SK-N-SH treated with all-trans-retinoic acid at 6 μM for 48 hours (cell line): ENCODE measurements at regions not wholly inside any gene's neighbourhood (a gene's known extent, or its start where the extent isn't known, plus 50 kb on each side); places are given as distances from the start of the nearest gene placed in this dataset.

ENCODE experiments used
- ATAC-seq: fragments of 200-7000 bp; cut with Tn5 transposase; 3 replicates; pipeline ENCODE4 v1.9.1; 2020; ENCODE audit warnings: mild to moderate bottlenecking, moderate library complexity
- ARNTL ChIP-seq: fragments of 450-650 bp; formaldehyde crosslinking; IDR thresholded peaks from 2 replicates; pipeline ENCODE4 v1.5.0; 2020; ENCODE audit warnings: low read depth, mild to moderate bottlenecking, moderate library complexity, borderline replicate concordance
- BACH2 ChIP-seq: fragments of 250-450 bp; sonication (Bioruptor Pico); IDR thresholded peaks from 2 replicates; pipeline ENCODE4 v1.9.0; 2021; ENCODE audit warnings: mild to moderate bottlenecking, borderline replicate concordance
- CREB5 ChIP-seq: fragments of 250-450 bp; sonication (Bioruptor Pico); IDR thresholded peaks from 2 replicates; pipeline ENCODE4 v1.5.1; 2020; ENCODE audit warnings: low read depth, mild to moderate bottlenecking, moderate library complexity
- CSDC2 ChIP-seq: fragments of 250-450 bp; sonication (Bioruptor Pico); IDR thresholded peaks from 2 replicates; pipeline ENCODE4 v1.5.0; 2020; ENCODE audit warnings: mild to moderate bottlenecking, moderate library complexity
- CSRNP3 ChIP-seq: fragments of 250-450 bp; sonication (Bioruptor Pico); IDR thresholded peaks from 2 replicates; pipeline ENCODE4 v1.5.1; 2021; ENCODE audit warnings: mild to moderate bottlenecking, moderate library complexity
- ESRRG ChIP-seq: fragments of 250-450 bp; sonication (Bioruptor Pico); IDR thresholded peaks from 2 replicates; pipeline ENCODE4 v1.6.1; 2021; ENCODE audit warnings: mild to moderate bottlenecking
- GLIS3 ChIP-seq: fragments of 250-450 bp; sonication (Bioruptor Pico); IDR thresholded peaks from 2 replicates; pipeline ENCODE4 v1.5.0; 2020; ENCODE audit warnings: mild to moderate bottlenecking, moderate library complexity
- ISL1 ChIP-seq: fragments of 250-450 bp; sonication (Bioruptor Pico); IDR thresholded peaks from 2 replicates; pipeline ENCODE4 v2.1.2; 2022; ENCODE audit warnings: mild to moderate bottlenecking, moderate library complexity
- OSR1 ChIP-seq: fragments of 250-450 bp; sonication (Bioruptor Pico); IDR thresholded peaks from 2 replicates; pipeline ENCODE4 v1.8.0; 2022; ENCODE audit warnings: moderate library complexity, mild to moderate bottlenecking, inconsistent platforms
- PATZ1 ChIP-seq: fragments of 250-450 bp; sonication (Bioruptor Pico); IDR thresholded peaks from 2 replicates; pipeline ENCODE4 v1.8.0; 2020; ENCODE audit warnings: mild to moderate bottlenecking, moderate library complexity, borderline replicate concordance
- POU6F1 ChIP-seq: fragments of 250-450 bp; sonication (Bioruptor Pico); IDR thresholded peaks from 2 replicates; pipeline ENCODE4 v1.8.0; 2021; ENCODE audit warnings: low read depth, mild to moderate bottlenecking, moderate library complexity, borderline replicate concordance
- PPARA ChIP-seq: fragments of 250-450 bp; sonication (Bioruptor Pico); IDR thresholded peaks from 2 replicates; pipeline ENCODE4 v1.5.0; 2020; ENCODE audit warnings: mild to moderate bottlenecking, borderline replicate concordance
- RARB ChIP-seq: fragments of 250-450 bp; sonication (Bioruptor Pico); IDR thresholded peaks from 2 replicates; pipeline ENCODE4 v1.8.0; 2021; ENCODE audit warnings: mild to moderate bottlenecking, moderate library complexity
- SNAI2 ChIP-seq: fragments of 250-450 bp; sonication (Bioruptor Pico); IDR thresholded peaks from 2 replicates; pipeline ENCODE4 v1.5.0; 2020; ENCODE audit warnings: mild to moderate bottlenecking, moderate library complexity
- TCF4 ChIP-seq: fragments of 250-450 bp; sonication (Bioruptor Pico); IDR thresholded peaks from 2 replicates; pipeline ENCODE4 v1.8.0; 2021; ENCODE audit warnings: mild to moderate bottlenecking, moderate library complexity, borderline replicate concordance
- TSHZ2 ChIP-seq: fragments of 250-450 bp; sonication (Bioruptor Pico); IDR thresholded peaks from 2 replicates; pipeline ENCODE4 v1.5.0; 2020; ENCODE audit warnings: mild to moderate bottlenecking, moderate library complexity
- ZC3H10 ChIP-seq: fragments of 250-450 bp; sonication (Bioruptor Pico); IDR thresholded peaks from 2 replicates; pipeline ENCODE4 v1.5.1; 2021; ENCODE audit warnings: mild to moderate bottlenecking, moderate library complexity
- ZFP3 ChIP-seq: fragments of 250-450 bp; sonication (Bioruptor Pico); IDR thresholded peaks from 2 replicates; pipeline ENCODE4 v1.5.0; 2020; ENCODE audit warnings: mild to moderate bottlenecking, moderate library complexity
- ZFP30 ChIP-seq: fragments of 450-650 bp; formaldehyde crosslinking; IDR thresholded peaks from 2 replicates; pipeline ENCODE4 v1.5.0; 2022; ENCODE audit warnings: mild to moderate bottlenecking, moderate library complexity
- ZNF565 ChIP-seq: fragments of 450-650 bp; formaldehyde crosslinking; conservative IDR thresholded peaks from 2 replicates; pipeline ENCODE4 v1.5.0; 2020; ENCODE audit warnings: low read depth, mild to moderate bottlenecking, moderate library complexity
- ZNF70 ChIP-seq: fragments of 450-650 bp; formaldehyde crosslinking; IDR thresholded peaks from 2 replicates; pipeline ENCODE4 v1.5.0; 2020; ENCODE audit warnings: mild to moderate bottlenecking, moderate library complexity
- ZNF8 ChIP-seq: fragments of 450-650 bp; formaldehyde crosslinking; IDR thresholded peaks from 2 replicates; pipeline ENCODE4 v1.5.0; 2020; ENCODE audit warnings: mild to moderate bottlenecking, moderate library complexity

GRCh38 chr21:18951271-18952038 lies 547.9 kb upstream of the TMPRSS15 start:
- TF ChIP-seq TSHZ2 (CRISPR knock-in tag), result no peak
- no peak for TF ChIP-seq ZNF70 (CRISPR knock-in tag)
- no peak for TF ChIP-seq ZNF565 (CRISPR knock-in tag)
- TF ChIP-seq ESRRG (CRISPR knock-in tag), result no peak
- no peak for TF ChIP-seq CREB5 (CRISPR knock-in tag)
- TF ChIP-seq SNAI2 (CRISPR knock-in tag), result no peak
- no peak for TF ChIP-seq TCF4 (CRISPR knock-in tag)
- ATAC-seq, result no peak

GRCh38 chr21:18954441-18954844 lies 550.9 kb upstream of the TMPRSS15 start:
- TF ChIP-seq CSRNP3 (no peak), GLIS3 (no peak), ZFP30 (no peak), TCF4 (CRISPR knock-in tag) (no peak), ESRRG (CRISPR knock-in tag) (no peak), CSDC2 (CRISPR knock-in tag) (no peak), ISL1 (CRISPR knock-in tag) (no peak), POU6F1 (CRISPR knock-in tag) (no peak), RARB (no peak), PPARA (CRISPR knock-in tag) (no peak), PATZ1 (CRISPR knock-in tag) (no peak), ZFP3 (no peak), ARNTL (no peak), BACH2 (CRISPR knock-in tag) (no peak)
- no peak for ATAC-seq

GRCh38 chr21:18959817-18960216 lies 556.2 kb upstream of the TMPRSS15 start:
- no peak for ATAC-seq
- no peak for TF ChIP-seq CSRNP3
- no peak for TF ChIP-seq SNAI2 (CRISPR knock-in tag)
- TF ChIP-seq ZC3H10 (CRISPR knock-in tag), result no peak
- TF ChIP-seq ZNF8 (CRISPR knock-in tag), result no peak
- TF ChIP-seq ZFP3, result no peak
- TF ChIP-seq OSR1, result no peak
- TF ChIP-seq BACH2 (CRISPR knock-in tag), result no peak
- TF ChIP-seq CSDC2 (CRISPR knock-in tag), result no peak
- TF ChIP-seq CREB5 (CRISPR knock-in tag), result no peak
- TF ChIP-seq ESRRG (CRISPR knock-in tag), result no peak
- TF ChIP-seq ISL1 (CRISPR knock-in tag), result no peak
- no peak for TF ChIP-seq ZNF70 (CRISPR knock-in tag)
